GM21367 (cell line): ENCODE measurements at regions not wholly inside any gene's neighbourhood (a gene's known extent, or its start where the extent isn't known, plus 50 kb on each side); places are given as distances from the start of the nearest gene placed in this dataset.
"Not testable (repeated sequence)": the region's sequence is repeated elsewhere in the genome, so short reads cannot be mapped to it uniquely, and the experiment has no call there.

ENCODE experiments used
- ATAC-seq: cut with Tn5 transposase; IDR thresholded peaks from one replicate; pipeline ENCODE4 v1.9.1; 2021; ENCODE audit not compliant: unreplicated experiment

- no peak for ATAC-seq
These were observed 315.0 kb downstream of the BRD1 start for GRCh38 chr22:49512487-49513165.

GRCh38 chr22:49511393-49512189 is 316.1 kb downstream of the BRD1 start:
- ATAC-seq, result not testable (repeated sequence)

GRCh38 chr22:49510718-49511117 is 317.0 kb downstream of the BRD1 start:
- ATAC-seq, result no peak

- ATAC-seq, result no peak
These were observed 318.7 kb downstream of the BRD1 start for GRCh38 chr22:49509016-49509415.

- no peak for ATAC-seq
These were observed 319.1 kb downstream of the BRD1 start for GRCh38 chr22:49508561-49508960.

GRCh38 chr22:49507607-49508292 is 319.9 kb downstream of the BRD1 start:
- ATAC-seq, result no peak

GRCh38 chr22:49506010-49506400 is 321.7 kb downstream of the BRD1 start:
- ATAC-seq, result no peak

- no peak for ATAC-seq
These were observed 322.2 kb downstream of the BRD1 start for GRCh38 chr22:49505337-49506009.

GRCh38 chr22:49503896-49504521 is 323.7 kb downstream of the BRD1 start:
- ATAC-seq, result no peak

- no peak for ATAC-seq
These were observed 324.4 kb downstream of the BRD1 start for GRCh38 chr22:49503321-49503720.

GRCh38 chr22:49502126-49502826 is 325.4 kb downstream of the BRD1 start:
- no peak for ATAC-seq

GRCh38 chr22:49500942-49501395 is 326.7 kb downstream of the BRD1 start:
- no peak for ATAC-seq

- no peak for ATAC-seq
These were observed 327.6 kb downstream of the BRD1 start for GRCh38 chr22:49500076-49500460.

- no peak for ATAC-seq
These were observed 328.1 kb downstream of the BRD1 start for GRCh38 chr22:49499433-49500075.

GRCh38 chr22:49497266-49497665 is 330.4 kb downstream of the BRD1 start:
- ATAC-seq, result no peak

- ATAC-seq, result no peak
These were observed 333.1 kb downstream of the BRD1 start for GRCh38 chr22:49494555-49494954.

GRCh38 chr22:49492741-49493251 is 334.9 kb downstream of the BRD1 start:
- no peak for ATAC-seq

- ATAC-seq, result no peak
These were observed 335.4 kb downstream of the BRD1 start for GRCh38 chr22:49492308-49492707.

- no peak for ATAC-seq
These were observed 335.9 kb downstream of the BRD1 start for GRCh38 chr22:49491726-49492125.
